Small intestine (tissue), 7 donors: ENCODE measurements at regions not wholly inside any gene's neighbourhood (a gene's known extent, or its start where the extent isn't known, plus 50 kb on each side); places are given as distances from the start of the nearest gene placed in this dataset.

Experiments
- DNase-seq, 2 donors: peaks; one replicate each; pipeline versions ENCODE4 v3.0.0 to v3.0.0-alpha.2; 2013
- FAIRE-seq: peaks from 2 replicates; lab custom pipeline; 2012; peaks lifted over from hg19 to GRCh38; lab: Jason Lieb, UNC
- H3K27ac ChIP-seq, 3 donors: one replicate each; pipeline ENCODE4 v1.5.1; 2013; ENCODE audit warnings: low read length in 2 of 3, mild to moderate bottlenecking in 2 of 3, control low read depth in 1 of 3, inconsistent platforms in 1 of 3, low read depth in 1 of 3, moderate library complexity in 1 of 3
- H3K27me3 ChIP-seq, 3 donors: one replicate each; pipeline ENCODE4 v1.6.1; 2013; ENCODE audit warnings: low read length in 3 of 3, inconsistent platforms in 1 of 3; ENCODE audit not compliant: control insufficient read depth in 3 of 3, insufficient read depth in 3 of 3
- H3K36me3 ChIP-seq, 3 donors: one replicate each; pipeline ENCODE4 v1.6.1; 2013; ENCODE audit warnings: low read length in 3 of 3, inconsistent platforms in 1 of 3, low read depth in 1 of 3, mild to moderate bottlenecking in 1 of 3, moderate library complexity in 1 of 3; ENCODE audit not compliant: control insufficient read depth in 3 of 3, insufficient read depth in 2 of 3
- H3K4me1 ChIP-seq, 3 donors: one replicate each; pipeline ENCODE4 v1.6.1; 2013; ENCODE audit warnings: low read length in 2 of 3, inconsistent platforms in 1 of 3, low read depth in 1 of 3, mild to moderate bottlenecking in 1 of 3, moderate library complexity in 1 of 3; ENCODE audit not compliant: control insufficient read depth in 3 of 3, insufficient read depth in 2 of 3
- H3K4me3 ChIP-seq, 3 donors: one replicate each; pipeline ENCODE4 v1.5.1; 2013; ENCODE audit warnings: low read length in 3 of 3, control low read depth in 1 of 3, inconsistent platforms in 1 of 3, low read depth in 1 of 3, mild to moderate bottlenecking in 1 of 3, moderate library complexity in 1 of 3
- H3K9me3 ChIP-seq, 2 donors: one replicate each; pipeline ENCODE4 v1.6.1; 2013; ENCODE audit warnings: low read depth in 1 of 2, low read length in 1 of 2; ENCODE audit not compliant: control insufficient read depth in 2 of 2, insufficient read depth in 1 of 2
- WGBS, 3 donors: extraction: QIAGEN DNeasy Blood & Tissue Kit; methylation state at CpG; one replicate each; pipeline ENCODE4 v1.1.7; 2013; 5-methylcytosine and 5-hydroxymethylcytosine counted together
- donor health status: healthy with polysubstance abuse.
- donor health status: control.
- donor health status: control.
- donor health status: Bipolar disorder and iron deficiency.
- donor health status: healthy.

- Histone ChIP-seq H3K27ac (no peak overlapping the region), H3K4me3 (no peak overlapping the region), H3K4me1 (no peaks in the 10 kb centered on the region), H3K9me3 (no peaks in the 10 kb centered on the region), H3K27me3 (no peaks in the 10 kb centered on the region), H3K36me3 (no peaks in the 10 kb centered on the region)
- WGBS, 3 donors = 70 to 74% (median 74%) methylated on average over 2 of the region's 2 CpGs
- no peak for DNase-seq
- no peak for FAIRE-seq
Measured at GRCh38 chr7:10156972-10157371, 816.7 kb upstream of the PHF14 start.

DNA sequence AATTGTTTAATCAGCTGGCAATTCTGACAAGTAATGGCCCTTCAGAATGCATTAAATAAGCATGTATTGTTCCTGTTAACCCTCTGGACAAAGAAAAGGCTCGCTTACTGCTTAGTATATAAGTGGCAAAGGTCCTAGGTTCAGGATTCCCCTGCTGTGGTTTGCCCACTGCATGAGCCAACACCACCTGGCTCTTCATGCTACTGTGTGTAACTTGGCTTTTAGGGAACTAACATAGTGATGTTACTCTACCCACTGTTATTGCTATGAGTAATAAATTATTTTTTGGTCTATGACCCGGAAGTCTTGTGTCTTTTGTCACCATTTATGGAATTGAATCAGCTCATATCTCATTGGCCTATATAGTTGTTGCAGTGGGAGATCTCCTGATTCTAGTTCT lies 791.7 kb upstream of the PHF14 start:
- H3K27me3 ChIP-seq = no peaks in the 10 kb centered on the region
- DNase-seq (no peak), FAIRE-seq (no peak)
- no peak overlapping the region for H3K4me3 ChIP-seq
- no peaks in the 10 kb centered on the region for H3K9me3 ChIP-seq
- no peaks in the 10 kb centered on the region for H3K4me1 ChIP-seq
- H3K36me3 ChIP-seq = no peaks in the 10 kb centered on the region
- no peak overlapping the region for H3K27ac ChIP-seq
- 40 to 76% (median 62%) methylated on average over 2 of the region's 2 CpGs for WGBS, 3 donors

- H3K27ac ChIP-seq = no peak overlapping the region
- DNase-seq (no peak), FAIRE-seq (no peak)
- H3K4me3 ChIP-seq = no peak overlapping the region
- no peaks in the 10 kb centered on the region for H3K9me3 ChIP-seq
- no peaks in the 10 kb centered on the region for H3K27me3 ChIP-seq
- H3K4me1 ChIP-seq = peaks cover 0 to 10% (median 0%) of the 10 kb centered on the region in 3 donors
- no peaks in the 10 kb centered on the region for H3K36me3 ChIP-seq
- 92 to 97% (median 96%) methylated on average over 3 of the region's 3 CpGs for WGBS, 3 donors
Measured at GRCh38 chr7:10192074-10192473, 781.6 kb upstream of the PHF14 start.

GRCh38 chr7:10205696-10206095 lies 768.0 kb upstream of the PHF14 start:
- H3K36me3 ChIP-seq = no peaks in the 10 kb centered on the region
- H3K4me3 ChIP-seq = no peak overlapping the region
- no peaks in the 10 kb centered on the region for H3K27me3 ChIP-seq
- no peak overlapping the region for H3K27ac ChIP-seq
- FAIRE-seq (no peak), DNase-seq (no peak)
- 10 to 51% (median 33%) methylated on average over 1 of the region's 1 CpG for WGBS, 3 donors
- H3K4me1 ChIP-seq = peaks cover 0 to 4% (median 0%) of the 10 kb centered on the region in 3 donors
- no peaks in the 10 kb centered on the region for H3K9me3 ChIP-seq

DNA sequence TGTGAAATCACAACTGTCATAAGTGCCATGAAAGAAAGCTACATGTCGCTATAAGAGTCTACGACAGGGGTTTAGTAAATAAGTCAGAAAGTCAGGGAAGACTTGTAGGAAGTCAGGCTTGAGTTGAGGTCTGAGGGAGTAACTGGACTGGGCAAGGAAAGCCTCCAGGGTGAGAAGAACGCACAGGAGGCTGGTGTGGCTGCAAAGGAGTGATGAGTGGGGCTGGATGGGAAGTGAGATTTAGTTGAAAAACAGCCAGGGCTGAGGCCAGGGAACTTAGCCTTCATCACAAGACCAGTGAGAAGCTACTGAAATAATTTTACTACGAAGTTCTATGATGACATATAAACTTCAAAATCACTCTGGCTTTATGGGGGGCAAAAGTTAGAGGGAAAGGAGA lies 763.7 kb upstream of the PHF14 start:
- no peaks in the 10 kb centered on the region for H3K27me3 ChIP-seq
- FAIRE-seq (no peak), DNase-seq (no peak)
- no peak overlapping the region for H3K4me3 ChIP-seq
- no peaks in the 10 kb centered on the region for H3K36me3 ChIP-seq
- 72 to 80% (median 74%) methylated on average over 4 of the region's 4 CpGs for WGBS, 3 donors
- peaks cover 0 to 19% (median 0%) of the 10 kb centered on the region in 3 donors for H3K4me1 ChIP-seq
- no peak overlapping the region for H3K27ac ChIP-seq
- peaks cover 0 to 11% of the 10 kb centered on the region in 2 donors for H3K9me3 ChIP-seq

DNA sequence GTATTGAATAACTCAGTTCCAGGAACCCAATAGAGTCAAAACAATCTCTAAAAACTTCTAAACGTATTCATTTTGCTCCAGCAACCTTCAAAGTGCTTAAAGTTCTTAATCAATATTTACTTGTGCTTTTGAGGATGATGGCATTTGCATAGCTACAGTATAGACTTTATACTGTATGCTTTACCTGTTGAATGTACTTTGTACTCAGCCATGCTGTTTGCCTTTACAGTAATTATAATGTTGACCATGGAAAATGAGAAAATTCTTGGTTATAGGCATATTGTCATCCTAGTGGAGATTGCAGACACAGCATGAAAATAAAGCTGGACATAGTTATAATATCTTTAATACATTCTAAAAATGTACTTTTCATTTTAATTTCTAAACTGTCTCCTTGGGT lies 762.7 kb upstream of the PHF14 start:
- Histone ChIP-seq H3K4me3 (no peak overlapping the region), H3K36me3 (no peaks in the 10 kb centered on the region), H3K27me3 (no peaks in the 10 kb centered on the region), H3K4me1 (peaks cover 0 to 19% (median 0%) of the 10 kb centered on the region in 3 donors), H3K9me3 (peaks cover 0 to 11% of the 10 kb centered on the region in 2 donors), H3K27ac (no peak overlapping the region)
- FAIRE-seq = no peak
- peak in 1 of 2 donors; percentile 52 for DNase-seq
- 26 to 61% (median 30%) methylated on average over 1 of the region's 1 CpG for WGBS, 3 donors

DNA sequence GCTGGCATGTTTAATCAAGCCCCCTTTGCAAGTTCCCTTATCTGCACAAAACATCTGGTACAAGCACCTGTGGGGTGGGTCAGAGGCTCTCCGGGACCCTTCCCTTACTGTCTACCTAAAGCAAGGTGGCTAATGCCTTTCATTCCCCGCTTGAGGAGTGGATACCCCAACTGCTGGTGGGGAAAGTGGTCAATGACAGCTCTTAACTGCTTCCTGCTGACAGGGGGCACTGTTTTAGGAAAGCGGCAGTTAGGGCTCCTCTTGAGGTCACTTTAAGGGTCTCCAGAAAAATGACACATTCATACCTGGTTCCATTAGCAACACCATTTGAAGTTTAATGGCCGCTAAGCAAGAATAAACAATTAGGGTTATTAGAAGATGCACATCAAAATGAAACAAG lies 761.8 kb upstream of the PHF14 start:
- Histone ChIP-seq H3K27ac (peak overlapping the region in 1 of 3 donors; percentile 8), H3K36me3 (no peaks in the 10 kb centered on the region), H3K27me3 (no peaks in the 10 kb centered on the region), H3K9me3 (peaks cover 0 to 11% of the 10 kb centered on the region in 2 donors), H3K4me3 (no peak overlapping the region), H3K4me1 (peaks cover 0 to 19% (median 0%) of the 10 kb centered on the region in 3 donors)
- WGBS, 3 donors = 81 to 87% (median 82%) methylated on average over 4 of the region's 4 CpGs
- no peak for DNase-seq
- no peak for FAIRE-seq

GRCh38 chr7:10212649-10213048 lies 761.0 kb upstream of the PHF14 start:
- 60 to 80% (median 68%) methylated on average over 3 of the region's 3 CpGs for WGBS, 3 donors
- Histone ChIP-seq H3K4me1 (peaks cover 0 to 19% (median 0%) of the 10 kb centered on the region in 3 donors), H3K27ac (peak overlapping the region in 1 of 3 donors; percentile 8), H3K27me3 (no peaks in the 10 kb centered on the region), H3K36me3 (no peaks in the 10 kb centered on the region), H3K4me3 (no peak overlapping the region), H3K9me3 (peaks cover 0 to 11% of the 10 kb centered on the region in 2 donors)
- DNase-seq (peak in 1 of 2 donors; percentile 49), FAIRE-seq (no peak)

DNA sequence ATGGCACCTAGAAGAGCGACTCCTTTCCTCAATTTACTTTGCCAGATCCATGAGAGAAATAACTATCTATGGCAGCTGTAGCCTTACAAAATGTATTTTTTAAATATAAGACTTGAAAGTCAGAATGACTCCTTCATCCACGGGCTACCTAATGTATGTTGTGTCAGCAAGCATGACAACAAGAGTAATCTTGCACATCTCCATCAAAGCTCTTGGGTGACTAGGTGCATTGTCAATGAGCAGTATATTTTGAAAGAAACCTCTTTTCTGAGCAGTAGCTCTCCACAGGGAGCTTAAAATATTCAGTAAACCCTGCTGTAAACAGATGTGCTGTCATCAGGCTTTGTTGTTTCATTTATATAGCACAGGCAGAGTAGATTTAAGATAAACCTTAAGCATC lies 757.2 kb upstream of the PHF14 start:
- Histone ChIP-seq H3K4me3 (no peak overlapping the region), H3K36me3 (no peaks in the 10 kb centered on the region), H3K4me1 (peaks cover 0 to 14% (median 0%) of the 10 kb centered on the region in 3 donors), H3K27ac (no peak overlapping the region), H3K9me3 (peaks cover 0 to 11% of the 10 kb centered on the region in 2 donors), H3K27me3 (no peaks in the 10 kb centered on the region)
- no peak for FAIRE-seq
- no peak for DNase-seq
- 74 to 85% (median 77%) methylated on average over 2 of the region's 2 CpGs for WGBS, 3 donors
